ENCODE measurements at regions not wholly inside any gene's neighbourhood (a gene's known extent, or its start where the extent isn't known, plus 50 kb on each side); places are given as distances from the start of the nearest gene placed in this dataset.
A peak's percentile ranks its signal among the peaks of the same experiment; 100 is the strongest.

DNA sequence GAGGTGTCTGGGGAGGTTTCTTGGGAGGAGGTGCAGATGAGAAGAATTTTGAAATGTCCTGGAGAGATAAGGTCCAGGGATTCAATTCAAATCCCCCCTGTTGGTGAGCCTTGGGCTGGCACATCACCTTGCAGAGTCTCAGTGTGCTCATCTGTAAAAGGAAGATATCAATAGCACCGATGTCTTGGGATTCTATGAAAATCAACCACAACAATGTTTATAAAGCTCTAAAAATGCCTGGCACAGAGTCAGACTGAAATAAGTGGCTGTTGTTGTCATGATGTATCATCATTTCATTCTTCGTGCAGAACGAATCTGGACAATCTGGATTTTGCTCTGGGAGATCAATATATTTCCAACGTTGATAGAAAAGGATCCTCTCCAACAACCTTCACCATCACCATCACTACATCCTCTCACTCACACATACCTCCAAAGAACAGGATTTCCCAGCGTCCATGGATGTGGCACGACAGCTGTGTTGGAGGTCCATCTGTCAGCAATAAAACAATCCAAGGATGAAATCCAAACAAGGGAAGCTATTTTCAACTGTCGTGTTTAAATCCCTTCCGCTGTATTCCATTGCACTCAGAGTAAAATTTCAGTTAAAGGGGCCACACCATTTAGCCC is 393.7 kb upstream of the DYNLRB2 start:
- Histone ChIP-seq H3K27ac (ENCODE audit: low read depth in 1 of 3, low read length in 2 of 3) (no peak overlapping the region), H3K27me3 (ENCODE audit: control insufficient read depth in 3 of 3, insufficient read depth in 3 of 3, low read length in 3 of 3) (no peaks in the 10 kb centered on the region), H3K9me3 (ENCODE audit: control insufficient read depth in 2 of 2, insufficient read depth in 1 of 2, low read depth in 1 of 2, low read length in 1 of 2) (peaks cover 0 to 6% of the 10 kb centered on the region in 2 donors), H3K4me3 (ENCODE audit: low read depth in 1 of 3, low read length in 3 of 3) (no peak overlapping the region), H3K4me1 (ENCODE audit: control insufficient read depth in 3 of 3, insufficient read depth in 2 of 3, low read depth in 1 of 3, low read length in 2 of 3) (peaks cover 0 to 5% (median 3%) of the 10 kb centered on the region in 3 donors), H3K36me3 (ENCODE audit: control insufficient read depth in 3 of 3, insufficient read depth in 2 of 3, low read depth in 1 of 3, low read length in 3 of 3) (no peaks in the 10 kb centered on the region)
- 57 to 65% (median 64%) methylated on average over 8 of the region's 8 CpGs for WGBS, 3 donors
- peak in 1 of 2 donors; percentile 12 for DNase-seq
- FAIRE-seq, result no peak

- Histone ChIP-seq H3K27ac (ENCODE audit: low read depth in 1 of 3, low read length in 2 of 3) (no peak overlapping the region), H3K4me3 (ENCODE audit: low read depth in 1 of 3, low read length in 3 of 3) (no peak overlapping the region), H3K36me3 (ENCODE audit: control insufficient read depth in 3 of 3, insufficient read depth in 2 of 3, low read depth in 1 of 3, low read length in 3 of 3) (no peaks in the 10 kb centered on the region), H3K4me1 (ENCODE audit: control insufficient read depth in 3 of 3, insufficient read depth in 2 of 3, low read depth in 1 of 3, low read length in 2 of 3) (no peaks in the 10 kb centered on the region), H3K9me3 (ENCODE audit: control insufficient read depth in 2 of 2, insufficient read depth in 1 of 2, low read depth in 1 of 2, low read length in 1 of 2) (peaks cover 0 to 8% of the 10 kb centered on the region in 2 donors), H3K27me3 (ENCODE audit: control insufficient read depth in 3 of 3, insufficient read depth in 3 of 3, low read length in 3 of 3) (no peaks in the 10 kb centered on the region)
- DNase-seq (no peak), FAIRE-seq (no peak)
Measured at GRCh38 chr16:80144191-80144590, 396.6 kb upstream of the DYNLRB2 start.

GRCh38 chr16:80142940-80143339 is 397.9 kb upstream of the DYNLRB2 start:
- FAIRE-seq (no peak), DNase-seq (no peak)
- Histone ChIP-seq H3K36me3 (ENCODE audit: control insufficient read depth in 3 of 3, insufficient read depth in 2 of 3, low read depth in 1 of 3, low read length in 3 of 3) (no peaks in the 10 kb centered on the region), H3K4me3 (ENCODE audit: low read depth in 1 of 3, low read length in 3 of 3) (no peak overlapping the region), H3K27me3 (ENCODE audit: control insufficient read depth in 3 of 3, insufficient read depth in 3 of 3, low read length in 3 of 3) (no peaks in the 10 kb centered on the region), H3K27ac (ENCODE audit: low read depth in 1 of 3, low read length in 2 of 3) (no peak overlapping the region), H3K4me1 (ENCODE audit: control insufficient read depth in 3 of 3, insufficient read depth in 2 of 3, low read depth in 1 of 3, low read length in 2 of 3) (no peaks in the 10 kb centered on the region), H3K9me3 (ENCODE audit: control insufficient read depth in 2 of 2, insufficient read depth in 1 of 2, low read depth in 1 of 2, low read length in 1 of 2) (peaks cover 0 to 8% of the 10 kb centered on the region in 2 donors)

- DNase-seq, result no peak
- Histone ChIP-seq H3K36me3 (ENCODE audit: control insufficient read depth in 3 of 3, insufficient read depth in 2 of 3, low read depth in 1 of 3, low read length in 3 of 3) (no peaks in the 10 kb centered on the region), H3K27me3 (ENCODE audit: control insufficient read depth in 3 of 3, insufficient read depth in 3 of 3, low read length in 3 of 3) (no peaks in the 10 kb centered on the region), H3K9me3 (ENCODE audit: control insufficient read depth in 2 of 2, insufficient read depth in 1 of 2, low read depth in 1 of 2, low read length in 1 of 2) (peaks cover 0 to 8% of the 10 kb centered on the region in 2 donors), H3K4me3 (ENCODE audit: low read depth in 1 of 3, low read length in 3 of 3) (no peak overlapping the region), H3K27ac (ENCODE audit: low read depth in 1 of 3, low read length in 2 of 3) (no peak overlapping the region), H3K4me1 (ENCODE audit: control insufficient read depth in 3 of 3, insufficient read depth in 2 of 3, low read depth in 1 of 3, low read length in 2 of 3) (no peaks in the 10 kb centered on the region)
- WGBS, 3 donors, result 62 to 72% (median 71%) methylated on average over 6 of the region's 6 CpGs
- no peak for FAIRE-seq
Measured at GRCh38 chr16:80142281-80142680, 398.5 kb upstream of the DYNLRB2 start.

DNA sequence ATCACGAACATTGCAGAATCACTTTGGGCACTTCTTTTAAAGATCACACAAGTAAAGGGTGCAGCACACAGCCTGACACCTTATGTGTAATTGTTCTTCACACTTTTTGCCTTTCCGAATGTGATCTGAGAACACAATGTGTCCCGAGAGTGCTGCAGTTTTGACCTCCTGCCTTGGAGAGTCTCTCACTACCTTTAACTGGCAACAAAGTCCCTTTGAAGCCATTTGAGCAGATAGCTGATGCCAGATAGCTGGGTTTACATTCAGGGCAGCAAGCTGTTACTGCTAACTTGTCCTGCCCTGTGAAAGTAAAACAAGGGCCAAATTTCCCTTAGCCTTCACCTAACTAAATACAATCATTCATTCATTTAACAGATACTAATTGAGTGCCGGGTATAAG is 411.0 kb upstream of the DYNLRB2 start:
- H3K27ac ChIP-seq (ENCODE audit: low read depth in 1 of 3, low read length in 2 of 3), result no peak overlapping the region
- WGBS, 3 donors, result 73 to 82% (median 74%) methylated on average over 4 of the region's 4 CpGs
- H3K4me1 ChIP-seq (ENCODE audit: control insufficient read depth in 3 of 3, insufficient read depth in 2 of 3, low read depth in 1 of 3, low read length in 2 of 3), result no peaks in the 10 kb centered on the region
- no peak overlapping the region for H3K4me3 ChIP-seq (ENCODE audit: low read depth in 1 of 3, low read length in 3 of 3)
- no peaks in the 10 kb centered on the region for H3K36me3 ChIP-seq (ENCODE audit: control insufficient read depth in 3 of 3, insufficient read depth in 2 of 3, low read depth in 1 of 3, low read length in 3 of 3)
- DNase-seq (no peak), FAIRE-seq (no peak)
- no peaks in the 10 kb centered on the region for H3K9me3 ChIP-seq (ENCODE audit: control insufficient read depth in 2 of 2, insufficient read depth in 1 of 2, low read depth in 1 of 2, low read length in 1 of 2)
- no peaks in the 10 kb centered on the region for H3K27me3 ChIP-seq (ENCODE audit: control insufficient read depth in 3 of 3, insufficient read depth in 3 of 3, low read length in 3 of 3)

DNA sequence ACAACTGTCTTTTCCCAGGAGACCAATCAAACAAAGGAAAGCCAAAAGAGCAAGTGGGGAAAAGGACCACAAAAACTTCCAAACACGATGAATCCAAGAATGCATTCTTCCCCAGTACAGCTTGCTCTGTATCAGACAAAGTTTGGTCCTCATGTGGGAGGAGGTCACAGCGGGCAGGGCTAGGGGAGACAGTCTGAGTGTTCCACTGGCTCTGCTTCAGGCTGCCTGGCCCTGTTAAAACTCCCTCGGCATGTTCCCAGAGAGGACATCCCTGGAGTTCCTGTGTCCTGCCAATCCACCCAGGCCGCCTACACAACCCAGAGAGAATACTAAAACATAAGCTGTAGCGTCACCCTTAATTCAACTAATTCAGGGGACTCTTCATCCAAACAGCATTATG is 415.1 kb upstream of the DYNLRB2 start:
- DNase-seq, result no peak
- Histone ChIP-seq H3K27ac (ENCODE audit: low read depth in 1 of 3, low read length in 2 of 3) (no peak overlapping the region), H3K4me3 (ENCODE audit: low read depth in 1 of 3, low read length in 3 of 3) (no peak overlapping the region), H3K9me3 (ENCODE audit: control insufficient read depth in 2 of 2, insufficient read depth in 1 of 2, low read depth in 1 of 2, low read length in 1 of 2) (no peaks in the 10 kb centered on the region), H3K36me3 (ENCODE audit: control insufficient read depth in 3 of 3, insufficient read depth in 2 of 3, low read depth in 1 of 3, low read length in 3 of 3) (no peaks in the 10 kb centered on the region), H3K27me3 (ENCODE audit: control insufficient read depth in 3 of 3, insufficient read depth in 3 of 3, low read length in 3 of 3) (no peaks in the 10 kb centered on the region), H3K4me1 (ENCODE audit: control insufficient read depth in 3 of 3, insufficient read depth in 2 of 3, low read depth in 1 of 3, low read length in 2 of 3) (no peaks in the 10 kb centered on the region)
- WGBS, 3 donors, result 76 to 89% (median 85%) methylated on average over 5 of the region's 5 CpGs
- FAIRE-seq, result no peak

- Histone ChIP-seq H3K27me3 (ENCODE audit: control insufficient read depth in 3 of 3, insufficient read depth in 3 of 3, low read length in 3 of 3) (no peaks in the 10 kb centered on the region), H3K4me3 (ENCODE audit: low read depth in 1 of 3, low read length in 3 of 3) (no peak overlapping the region), H3K27ac (ENCODE audit: low read depth in 1 of 3, low read length in 2 of 3) (no peak overlapping the region), H3K36me3 (ENCODE audit: control insufficient read depth in 3 of 3, insufficient read depth in 2 of 3, low read depth in 1 of 3, low read length in 3 of 3) (no peaks in the 10 kb centered on the region), H3K4me1 (ENCODE audit: control insufficient read depth in 3 of 3, insufficient read depth in 2 of 3, low read depth in 1 of 3, low read length in 2 of 3) (no peaks in the 10 kb centered on the region), H3K9me3 (ENCODE audit: control insufficient read depth in 2 of 2, insufficient read depth in 1 of 2, low read depth in 1 of 2, low read length in 1 of 2) (peaks cover 0 to 2% of the 10 kb centered on the region in 2 donors)
- no peak for FAIRE-seq
- DNase-seq, result no peak
- WGBS, 3 donors, result 57 to 81% (median 66%) methylated on average over 1 of the region's 1 CpG
Measured at GRCh38 chr16:80123189-80123588, 417.6 kb upstream of the DYNLRB2 start.

DNA sequence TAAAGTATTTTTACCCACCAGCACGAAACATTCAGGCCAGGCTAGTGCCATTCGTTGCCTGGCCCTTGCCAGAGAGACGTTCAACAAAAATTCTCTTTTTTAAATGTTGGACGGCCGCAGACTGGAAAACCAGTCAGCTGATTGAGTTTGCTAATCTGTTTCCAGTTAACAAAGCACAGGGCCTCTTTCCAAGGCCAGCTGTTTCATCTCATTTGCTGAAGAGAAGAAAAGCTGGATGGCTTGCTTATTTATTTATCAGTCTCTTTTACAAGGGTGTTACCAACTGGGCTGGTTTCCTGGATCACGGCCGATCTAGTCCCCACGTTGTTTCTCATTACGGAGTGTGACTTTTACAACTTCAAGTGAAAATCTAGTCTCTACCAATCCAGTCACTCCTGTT is 418.7 kb upstream of the DYNLRB2 start:
- WGBS, 3 donors, result 56 to 82% (median 75%) methylated on average over 9 of the region's 9 CpGs

GRCh38 chr16:80121522-80121909 is 419.3 kb upstream of the DYNLRB2 start:
- DNase-seq, result no peak
- no peak overlapping the region for H3K27ac ChIP-seq (ENCODE audit: low read depth in 1 of 3, low read length in 2 of 3)
- H3K4me1 ChIP-seq (ENCODE audit: control insufficient read depth in 3 of 3, insufficient read depth in 2 of 3, low read depth in 1 of 3, low read length in 2 of 3), result no peaks in the 10 kb centered on the region
- WGBS, 3 donors, result 72 to 83% (median 73%) methylated on average over 3 of the region's 3 CpGs
- FAIRE-seq, result no peak
- H3K4me3 ChIP-seq (ENCODE audit: low read depth in 1 of 3, low read length in 3 of 3), result no peak overlapping the region
- no peaks in the 10 kb centered on the region for H3K36me3 ChIP-seq (ENCODE audit: control insufficient read depth in 3 of 3, insufficient read depth in 2 of 3, low read depth in 1 of 3, low read length in 3 of 3)
- H3K27me3 ChIP-seq (ENCODE audit: control insufficient read depth in 3 of 3, insufficient read depth in 3 of 3, low read length in 3 of 3), result no peaks in the 10 kb centered on the region
- H3K9me3 ChIP-seq (ENCODE audit: control insufficient read depth in 2 of 2, insufficient read depth in 1 of 2, low read depth in 1 of 2, low read length in 1 of 2), result peaks cover 0 to 2% of the 10 kb centered on the region in 2 donors

More for the DNA sequence above, 418.7 kb upstream of the DYNLRB2 start:
- FAIRE-seq (no peak), DNase-seq (peak in 1 of 2 donors; percentile 11)
- Histone ChIP-seq H3K36me3 (ENCODE audit: control insufficient read depth in 3 of 3, insufficient read depth in 2 of 3, low read depth in 1 of 3, low read length in 3 of 3) (no peaks in the 10 kb centered on the region), H3K27me3 (ENCODE audit: control insufficient read depth in 3 of 3, insufficient read depth in 3 of 3, low read length in 3 of 3) (no peaks in the 10 kb centered on the region), H3K4me3 (ENCODE audit: low read depth in 1 of 3, low read length in 3 of 3) (no peak overlapping the region), H3K9me3 (ENCODE audit: control insufficient read depth in 2 of 2, insufficient read depth in 1 of 2, low read depth in 1 of 2, low read length in 1 of 2) (peaks cover 0 to 2% of the 10 kb centered on the region in 2 donors), H3K4me1 (ENCODE audit: control insufficient read depth in 3 of 3, insufficient read depth in 2 of 3, low read depth in 1 of 3, low read length in 2 of 3) (no peaks in the 10 kb centered on the region), H3K27ac (ENCODE audit: low read depth in 1 of 3, low read length in 2 of 3) (no peak overlapping the region)

Data from small intestine (tissue), 7 donors.